ENCODE measurements at regions not wholly inside any gene's neighbourhood (a gene's known extent, or its start where the extent isn't known, plus 50 kb on each side); places are given as distances from the start of the nearest gene placed in this dataset.

GRCh38 chr11:96579656-96580055 is 189.8 kb downstream of the JRKL start:
- TF ChIP-seq CTCF (conservative IDR thresholded peaks at IDR 0.05; ENCODE audit: low read depth in 2 of 2) = no peak
- TF ChIP-seq NANOG (IDR thresholded peaks at IDR 0.05; ENCODE audit: borderline replicate concordance) = no peak
- TF ChIP-seq, protein P1, sequence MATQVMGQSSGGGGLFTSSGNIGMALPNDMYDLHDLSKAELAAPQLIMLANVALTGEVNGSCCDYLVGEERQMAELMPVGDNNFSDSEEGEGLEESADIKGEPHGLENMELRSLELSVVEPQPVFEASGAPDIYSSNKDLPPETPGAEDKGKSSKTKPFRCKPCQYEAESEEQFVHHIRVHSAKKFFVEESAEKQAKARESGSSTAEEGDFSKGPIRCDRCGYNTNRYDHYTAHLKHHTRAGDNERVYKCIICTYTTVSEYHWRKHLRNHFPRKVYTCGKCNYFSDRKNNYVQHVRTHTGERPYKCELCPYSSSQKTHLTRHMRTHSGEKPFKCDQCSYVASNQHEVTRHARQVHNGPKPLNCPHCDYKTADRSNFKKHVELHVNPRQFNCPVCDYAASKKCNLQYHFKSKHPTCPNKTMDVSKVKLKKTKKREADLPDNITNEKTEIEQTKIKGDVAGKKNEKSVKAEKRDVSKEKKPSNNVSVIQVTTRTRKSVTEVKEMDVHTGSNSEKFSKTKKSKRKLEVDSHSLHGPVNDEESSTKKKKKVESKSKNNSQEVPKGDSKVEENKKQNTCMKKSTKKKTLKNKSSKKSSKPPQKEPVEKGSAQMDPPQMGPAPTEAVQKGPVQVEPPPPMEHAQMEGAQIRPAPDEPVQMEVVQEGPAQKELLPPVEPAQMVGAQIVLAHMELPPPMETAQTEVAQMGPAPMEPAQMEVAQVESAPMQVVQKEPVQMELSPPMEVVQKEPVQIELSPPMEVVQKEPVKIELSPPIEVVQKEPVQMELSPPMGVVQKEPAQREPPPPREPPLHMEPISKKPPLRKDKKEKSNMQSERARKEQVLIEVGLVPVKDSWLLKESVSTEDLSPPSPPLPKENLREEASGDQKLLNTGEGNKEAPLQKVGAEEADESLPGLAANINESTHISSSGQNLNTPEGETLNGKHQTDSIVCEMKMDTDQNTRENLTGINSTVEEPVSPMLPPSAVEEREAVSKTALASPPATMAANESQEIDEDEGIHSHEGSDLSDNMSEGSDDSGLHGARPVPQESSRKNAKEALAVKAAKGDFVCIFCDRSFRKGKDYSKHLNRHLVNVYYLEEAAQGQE (IDR thresholded peaks at IDR 0.05; ENCODE audit: unreplicated experiment) = no peak
- no peak for TF ChIP-seq POLR2AphosphoS5 (IDR thresholded peaks at IDR 0.05; ENCODE audit: low read depth)
- TF ChIP-seq EZH2 (IDR thresholded peaks at IDR 0.05; ENCODE audit: low read depth, unreplicated experiment) = no peak
- no peak for TF ChIP-seq JUNB (IDR thresholded peaks at IDR 0.05; ENCODE audit: unreplicated experiment)
- no peak for TF ChIP-seq STAT1 (IDR thresholded peaks at IDR 0.05; ENCODE audit: unreplicated experiment)

Measured in GM23338 (cell line).